OCI-LY1 (cell line): ENCODE measurements at regions not wholly inside any gene's neighbourhood (a gene's known extent, or its start where the extent isn't known, plus 50 kb on each side); places are given as distances from the start of the nearest gene placed in this dataset.

Experiments used
- H2AFZ ChIP-seq: fragments of 200-600 bp; sonication (generic), shearing (Covaris generic); 2 replicates; pipeline ENCODE4 v1.6.0; 2014; ENCODE audit warnings: antibody characterized with exemption, mild to moderate bottlenecking, low read length
- H3F3A ChIP-seq: fragments of 200-600 bp; sonication (generic), shearing (Covaris generic); 2 replicates; pipeline ENCODE4 v1.6.0; 2014; ENCODE audit warnings: mild to moderate bottlenecking, antibody characterized with exemption, low read length, moderate library complexity; ENCODE audit not compliant: insufficient read depth
- H3K27ac ChIP-seq: fragments of 200-600 bp; sonication (generic); 2 replicates; pipeline ENCODE4 v1.5.1; 2014; ENCODE audit warnings: low read length, mixed run types, mild to moderate bottlenecking, low read depth; ENCODE audit not compliant: poor library complexity, severe bottlenecking
- H3K27me3 ChIP-seq: fragments of 200-600 bp; sonication (generic); 2 replicates; pipeline ENCODE4 v1.6.0; 2014; ENCODE audit warnings: antibody characterized with exemption, mild to moderate bottlenecking, low read length, moderate library complexity; ENCODE audit not compliant: insufficient read depth
- H3K36me3 ChIP-seq: fragments of 200-600 bp; sonication (generic); 2 replicates; pipeline ENCODE4 v1.6.1; 2014; ENCODE audit warnings: mild to moderate bottlenecking, antibody characterized with exemption, low read length, moderate library complexity, mixed read lengths; ENCODE audit not compliant: insufficient read depth
- H3K4me1 ChIP-seq: fragments of 200-600 bp; sonication (generic); 2 replicates; pipeline ENCODE4 v1.5.1; 2014; ENCODE audit warnings: mild to moderate bottlenecking, low read length, moderate library complexity; ENCODE audit not compliant: insufficient read depth, severe bottlenecking
- H3K4me2 ChIP-seq: fragments of 200-600 bp; sonication (generic), shearing (Covaris generic); 2 replicates; pipeline ENCODE4 v1.6.1; 2014; ENCODE audit warnings: low read length
- H3K4me3 ChIP-seq: fragments of 200-600 bp; sonication (generic); 2 replicates; pipeline ENCODE4 v1.5.1; 2014; ENCODE audit warnings: low read length, low read depth, mild to moderate bottlenecking, mixed read lengths; ENCODE audit not compliant: poor library complexity, severe bottlenecking
- H3K79me2 ChIP-seq: fragments of 200-600 bp; shearing (Covaris generic); 2 replicates; pipeline ENCODE4 v1.6.1; 2016; ENCODE audit warnings: mixed run types, low read length, mixed read lengths; ENCODE audit not compliant: insufficient read depth
- H3K9ac ChIP-seq: fragments of 200-600 bp; sonication (generic), shearing (Covaris generic); 2 replicates; pipeline ENCODE4 v1.6.1; 2014; ENCODE audit warnings: mild to moderate bottlenecking, low read length, mixed read lengths
- H3K9me2 ChIP-seq: fragments of 200-600 bp; sonication (generic), shearing (Covaris generic); 2 replicates; pipeline ENCODE4 v1.6.1; 2014; ENCODE audit warnings: low read depth, mild to moderate bottlenecking, low read length, mixed read lengths
- H3K9me3 ChIP-seq: fragments of 200-600 bp; shearing (Covaris generic); 2 replicates; pipeline ENCODE4 v1.6.1; 2014; ENCODE audit warnings: low read length, mixed read lengths
- H4K20me1 ChIP-seq: fragments of 200-600 bp; sonication (generic), shearing (Covaris generic); 2 replicates; pipeline ENCODE4 v1.6.0; 2016; ENCODE audit warnings: mild to moderate bottlenecking, low read length; ENCODE audit not compliant: insufficient read depth
- EZH2 ChIP-seq: fragments of 200-600 bp; sonication (generic), shearing (Covaris generic); IDR thresholded peaks from 2 replicates; pipeline ENCODE4 v1.8.0; 2017; ENCODE audit warnings: borderline replicate concordance, mixed run types, mild to moderate bottlenecking, antibody characterized with exemption, low read length, moderate library complexity, mixed read lengths
- TF ChIP-seq, protein P1 (sequence below): fragments of 200-600 bp; sonication (generic), shearing (Covaris generic); IDR thresholded peaks from 2 replicates; pipeline ENCODE4 v1.5.1; 2017; ENCODE audit warnings: mild to moderate bottlenecking, antibody characterized with exemption, low read length, moderate library complexity, mixed read lengths

DNA sequence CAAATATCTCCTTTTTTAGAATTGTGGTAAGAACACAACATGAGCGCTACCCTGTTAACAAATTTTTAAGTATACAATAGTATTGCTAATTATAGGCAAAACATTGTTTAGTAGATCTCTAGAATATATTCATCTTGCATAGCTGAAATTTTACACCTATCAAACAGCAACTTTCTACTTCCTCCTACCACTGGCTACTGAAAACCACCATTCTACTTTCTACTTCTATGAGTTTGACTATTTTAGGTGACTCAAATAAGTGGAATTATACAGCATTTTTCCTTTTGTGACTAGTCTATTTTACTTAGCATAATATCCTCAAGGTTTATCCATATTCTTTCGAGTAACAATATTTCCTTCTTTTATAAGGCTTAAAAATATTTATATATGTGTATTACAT, 128.4 kb downstream of the FAM76B start:
- no peaks in the 10 kb centered on the region for H3K9me2 ChIP-seq
- H3K9ac ChIP-seq, result no peak overlapping the region
- H3K4me2 ChIP-seq, result no peak overlapping the region
- no peaks in the 10 kb centered on the region for H3K79me2 ChIP-seq
- no peaks in the 10 kb centered on the region for H3K9me3 ChIP-seq
- no peaks in the 10 kb centered on the region for H3K4me1 ChIP-seq
- H3F3A ChIP-seq, result no peaks in the 10 kb centered on the region
- TF ChIP-seq, protein P1, sequence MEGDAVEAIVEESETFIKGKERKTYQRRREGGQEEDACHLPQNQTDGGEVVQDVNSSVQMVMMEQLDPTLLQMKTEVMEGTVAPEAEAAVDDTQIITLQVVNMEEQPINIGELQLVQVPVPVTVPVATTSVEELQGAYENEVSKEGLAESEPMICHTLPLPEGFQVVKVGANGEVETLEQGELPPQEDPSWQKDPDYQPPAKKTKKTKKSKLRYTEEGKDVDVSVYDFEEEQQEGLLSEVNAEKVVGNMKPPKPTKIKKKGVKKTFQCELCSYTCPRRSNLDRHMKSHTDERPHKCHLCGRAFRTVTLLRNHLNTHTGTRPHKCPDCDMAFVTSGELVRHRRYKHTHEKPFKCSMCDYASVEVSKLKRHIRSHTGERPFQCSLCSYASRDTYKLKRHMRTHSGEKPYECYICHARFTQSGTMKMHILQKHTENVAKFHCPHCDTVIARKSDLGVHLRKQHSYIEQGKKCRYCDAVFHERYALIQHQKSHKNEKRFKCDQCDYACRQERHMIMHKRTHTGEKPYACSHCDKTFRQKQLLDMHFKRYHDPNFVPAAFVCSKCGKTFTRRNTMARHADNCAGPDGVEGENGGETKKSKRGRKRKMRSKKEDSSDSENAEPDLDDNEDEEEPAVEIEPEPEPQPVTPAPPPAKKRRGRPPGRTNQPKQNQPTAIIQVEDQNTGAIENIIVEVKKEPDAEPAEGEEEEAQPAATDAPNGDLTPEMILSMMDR, result no peak
- no peak for TF ChIP-seq EZH2
- no peak overlapping the region for H2AFZ ChIP-seq
- H3K27me3 ChIP-seq, result no peaks in the 10 kb centered on the region
- no peaks in the 10 kb centered on the region for H4K20me1 ChIP-seq
- no peak overlapping the region for H3K27ac ChIP-seq
- no peak overlapping the region for H3K4me3 ChIP-seq
- H3K36me3 ChIP-seq, result no peaks in the 10 kb centered on the region

DNA sequence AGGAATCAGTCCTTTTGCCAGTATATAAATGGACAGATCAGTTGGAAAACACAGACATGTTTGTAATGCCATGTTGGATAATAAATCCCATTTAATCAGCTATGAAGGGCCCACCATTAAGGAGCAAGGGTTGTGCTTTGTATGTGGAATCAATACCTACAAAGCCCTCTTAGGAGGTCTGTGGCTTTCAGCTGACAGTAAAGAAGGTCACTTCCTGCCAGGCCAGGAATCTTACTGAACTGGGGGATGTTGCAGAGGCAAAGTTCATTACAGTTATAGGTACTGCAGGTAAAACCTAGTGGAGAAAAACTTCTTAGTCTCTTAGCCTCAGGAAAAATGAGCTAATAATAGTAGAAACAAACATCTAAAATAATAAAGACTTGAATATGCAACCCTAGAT, 129.5 kb downstream of the FAM76B start:
- Histone ChIP-seq H3K9ac (no peak overlapping the region), H3K4me2 (no peak overlapping the region), H3K9me3 (no peaks in the 10 kb centered on the region), H3K27me3 (no peaks in the 10 kb centered on the region), H3F3A (no peaks in the 10 kb centered on the region), H3K9me2 (no peaks in the 10 kb centered on the region), H3K4me3 (no peak overlapping the region), H3K36me3 (no peaks in the 10 kb centered on the region), H3K27ac (no peak overlapping the region), H3K4me1 (no peaks in the 10 kb centered on the region), H2AFZ (no peak overlapping the region), H4K20me1 (no peaks in the 10 kb centered on the region), H3K79me2 (no peaks in the 10 kb centered on the region)
- TF ChIP-seq, protein P1, result no peak
- TF ChIP-seq EZH2, result no peak

DNA sequence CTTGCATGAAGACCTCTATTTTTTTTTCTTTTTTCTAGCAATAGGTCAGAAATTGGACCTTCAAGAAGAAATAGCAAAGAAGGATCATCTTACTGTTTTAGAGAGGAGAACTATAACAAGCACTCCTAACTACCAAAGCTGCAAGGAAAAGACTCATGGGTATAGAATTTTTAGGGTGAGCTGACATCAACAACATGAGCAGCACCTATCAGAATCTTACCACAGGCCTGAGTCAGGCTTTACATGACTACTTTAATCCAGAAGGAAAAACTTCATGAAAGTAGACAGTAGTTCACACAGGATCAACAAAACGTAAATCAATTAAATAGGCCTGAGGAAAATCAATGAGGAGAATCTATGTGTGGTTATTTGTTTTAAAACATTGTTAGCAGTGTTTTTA, 130.5 kb downstream of the FAM76B start:
- Histone ChIP-seq H3K27me3 (no peaks in the 10 kb centered on the region), H3K36me3 (no peaks in the 10 kb centered on the region), H3K9ac (no peak overlapping the region), H3K27ac (no peak overlapping the region), H2AFZ (no peak overlapping the region), H3K79me2 (no peaks in the 10 kb centered on the region), H3K4me2 (no peak overlapping the region), H3K4me1 (no peaks in the 10 kb centered on the region), H4K20me1 (no peaks in the 10 kb centered on the region), H3K9me3 (no peaks in the 10 kb centered on the region), H3K9me2 (no peaks in the 10 kb centered on the region), H3K4me3 (no peak overlapping the region), H3F3A (no peaks in the 10 kb centered on the region)
- TF ChIP-seq, protein P1, result no peak
- no peak for TF ChIP-seq EZH2
